GM12878 (cell line): ENCODE measurements at regions not wholly inside any gene's neighbourhood (a gene's known extent, or its start where the extent isn't known, plus 50 kb on each side); places are given as distances from the start of the nearest gene placed in this dataset.

Experiments used
- ATAC-seq: fragments of 200-7000 bp; cut with Tn5 transposase; 3 replicates; pipeline ENCODE4 v1.9.1; 2020; ENCODE audit warnings: mild to moderate bottlenecking, moderate library complexity
- BruUV-seq: library from RNA; stranded (reverse); fragments of 400-500 nt; replicated peaks from 2 replicates; lab custom pipeline; 2021; lab: Mats Ljungman, UMichigan
- CTCF ChIA-PET: fragments of 300-600 bp; sonication (Branson Sonifier 250); formaldehyde crosslinking; extraction: SDS; loops from one replicate; lab custom pipeline; 2021; ENCODE audit warnings: inconsistent platforms; lab: Yijun Ruan, JAX
- POLR2A ChIA-PET: fragments of 350-600 bp; formaldehyde crosslinking; extraction: SDS; loops from one replicate; lab custom pipeline; 2021; ENCODE audit warnings: inconsistent platforms; lab: Charles Lee
- RAD21 ChIA-PET: fragments of 300-600 bp; sonication (Branson Sonifier 250); formaldehyde crosslinking; loops from one replicate; lab custom pipeline; 2023; ENCODE audit warnings: antibody characterized with exemption; ENCODE audit not compliant: unreplicated experiment; lab: Charles Lee
- SMC1A ChIA-PET: fragments of 300-600 bp; sonication (Branson Sonifier 250); formaldehyde crosslinking; loops from one replicate; lab custom pipeline; 2023; ENCODE audit not compliant: unreplicated experiment, uncharacterized antibody; lab: Charles Lee
- DNase-seq: peaks from one replicate; pipeline ENCODE4 v3.0.0-alpha.2; 2011; ENCODE audit warnings: low read depth, low spot score
- FAIRE-seq: peaks from 3 replicates; lab custom pipeline; 2011; peaks lifted over from hg19 to GRCh38; lab: Jason Lieb, UNC
- H2AFZ ChIP-seq: 2 replicates; pipeline ENCODE4 v1.6.0; 2011; ENCODE audit warnings: low read depth, low read length, control low read depth; ENCODE audit not compliant: control insufficient read depth
- H3K27ac ChIP-seq: 2 replicates; pipeline ENCODE4 v1.5.1; 2011; ENCODE audit warnings: control low read depth; ENCODE audit not compliant: control insufficient read depth, insufficient read depth
- H3K27me3 ChIP-seq, 2 experiments: replicated peaks in 1 of 2; 2 replicates each; pipeline versions ENCODE4 v1.6.0 to v1.6.1; 2011; ENCODE audit warnings: low read length in 1 of 2; ENCODE audit not compliant: control insufficient read depth in 2 of 2, insufficient read depth in 2 of 2
- H3K36me3 ChIP-seq, 2 experiments: 2 replicates each; pipeline ENCODE4 v1.5.1; 2011; ENCODE audit warnings: low read length in 1 of 2; ENCODE audit not compliant: control insufficient read depth in 2 of 2, insufficient read depth in 2 of 2
- H3K4me1 ChIP-seq: 2 replicates; pipeline ENCODE4 v1.6.1; 2011; ENCODE audit warnings: mild to moderate bottlenecking, low read length, moderate library complexity, mixed read lengths; ENCODE audit not compliant: control insufficient read depth, insufficient read depth
- H3K4me2 ChIP-seq: 2 replicates; pipeline ENCODE4 v1.6.0; 2011; ENCODE audit warnings: control low read depth; ENCODE audit not compliant: control insufficient read depth, insufficient read depth
- H3K4me3 ChIP-seq: fragments of 200-600 bp; sonication (generic); 2 replicates; pipeline ENCODE4 v1.5.1; 2016
- H3K79me2 ChIP-seq: 2 replicates; pipeline ENCODE4 v1.6.0; 2011; ENCODE audit warnings: low read length; ENCODE audit not compliant: control insufficient read depth, insufficient read depth
- H3K9ac ChIP-seq: 2 replicates; pipeline ENCODE4 v1.8.0; 2011; ENCODE audit warnings: low read length, control low read depth, mixed read lengths; ENCODE audit not compliant: control insufficient read depth, insufficient read depth
- H3K9me3 ChIP-seq: replicated peaks from 3 replicates; pipeline ENCODE4 v1.5.1; 2011; ENCODE audit warnings: mild to moderate bottlenecking, low read length; ENCODE audit not compliant: control insufficient read depth, insufficient read depth
- H4K20me1 ChIP-seq: 2 replicates; pipeline ENCODE4 v1.6.0; 2011; ENCODE audit not compliant: control insufficient read depth, insufficient read depth
- IKZF1 ChIP-seq: fragments of 450-650 bp; conservative IDR thresholded peaks from 2 replicates; pipeline ENCODE4 v1.6.1; 2017; ENCODE audit warnings: antibody characterized with exemption, mild to moderate bottlenecking
- MEF2B ChIP-seq: fragments of 450-650 bp; IDR thresholded peaks from 2 replicates; pipeline ENCODE4 v1.6.1; 2018; ENCODE audit warnings: mild to moderate bottlenecking, moderate library complexity; ENCODE audit not compliant: partially characterized antibody, poor library complexity, severe bottlenecking
- NFYB ChIP-seq: IDR thresholded peaks from 2 replicates; pipeline ENCODE4 v1.6.1; 2011; ENCODE audit warnings: low read depth, mild to moderate bottlenecking, low read length, improper control_type of control experiment, moderate library complexity; ENCODE audit not compliant: insufficient read depth
- NR2C2 ChIP-seq: IDR thresholded peaks from 2 replicates; pipeline ENCODE4 v1.6.1; 2011; ENCODE audit warnings: borderline replicate concordance, low read depth; ENCODE audit not compliant: control insufficient read depth, insufficient read length
- NR2F1 ChIP-seq: fragments of 450-650 bp; conservative IDR thresholded peaks from 2 replicates; pipeline ENCODE4 v1.6.1; 2017; ENCODE audit warnings: mild to moderate bottlenecking
- PAX5 ChIP-seq: IDR thresholded peaks from 2 replicates; pipeline ENCODE4 v1.6.1; 2011; ENCODE audit warnings: low read depth, low read length, borderline replicate concordance
- PKNOX1 ChIP-seq: fragments of 450-650 bp; IDR thresholded peaks from 2 replicates; pipeline ENCODE4 v1.6.1; 2016; ENCODE audit warnings: mild to moderate bottlenecking
- SMAD1 ChIP-seq: fragments of 450-650 bp; IDR thresholded peaks from 2 replicates; pipeline ENCODE4 v1.6.1; 2018; ENCODE audit warnings: mild to moderate bottlenecking, low read depth; ENCODE audit not compliant: partially characterized antibody
- YY1 ChIP-seq: IDR thresholded peaks from 2 replicates; pipeline ENCODE4 v1.6.1; 2011; ENCODE audit warnings: low read depth, mild to moderate bottlenecking, low read length
- ZBTB40 ChIP-seq: fragments of 450-650 bp; IDR thresholded peaks from 2 replicates; pipeline ENCODE4 v1.6.1; 2016; ENCODE audit warnings: mild to moderate bottlenecking, moderate library complexity, borderline replicate concordance
- WGBS: methylation state at CpG from one replicate; pipeline ENCODE4 v1.1.6; 2016; ENCODE audit warnings: low lambda C conversion rate; ENCODE audit not compliant: insufficient replicate concordance, insufficient coverage; ENCODE audit errors: missing lambda C conversion rate; 5-methylcytosine and 5-hydroxymethylcytosine counted together
- in situ Hi-C: fragments of 300-500 bp; cut with MboI; formaldehyde crosslinking; loops from 9 replicates; pipeline ENCODE4 v1.14.3; 2018; ENCODE audit warnings: mixed read lengths
- intact Hi-C: fragments of 100-400 bp; cut with micrococcal nuclease; formaldehyde crosslinking; loops from one replicate; pipeline ENCODE4 v1.14.2; 2022; ENCODE audit not compliant: unreplicated experiment
- TF ChIP-seq, protein P1 (sequence below): fragments of 450-650 bp; IDR thresholded peaks from 2 replicates; pipeline ENCODE4 v1.6.1; 2018; ENCODE audit warnings: mild to moderate bottlenecking, low read depth, moderate library complexity; ENCODE audit not compliant: partially characterized antibody
- TF ChIP-seq, protein P2 (sequence below): fragments of 450-650 bp; formaldehyde crosslinking; IDR thresholded peaks from 2 replicates; pipeline ENCODE4 v1.5.0; 2022; ENCODE audit warnings: mild to moderate bottlenecking, missing genetic modification characterization

DNA sequence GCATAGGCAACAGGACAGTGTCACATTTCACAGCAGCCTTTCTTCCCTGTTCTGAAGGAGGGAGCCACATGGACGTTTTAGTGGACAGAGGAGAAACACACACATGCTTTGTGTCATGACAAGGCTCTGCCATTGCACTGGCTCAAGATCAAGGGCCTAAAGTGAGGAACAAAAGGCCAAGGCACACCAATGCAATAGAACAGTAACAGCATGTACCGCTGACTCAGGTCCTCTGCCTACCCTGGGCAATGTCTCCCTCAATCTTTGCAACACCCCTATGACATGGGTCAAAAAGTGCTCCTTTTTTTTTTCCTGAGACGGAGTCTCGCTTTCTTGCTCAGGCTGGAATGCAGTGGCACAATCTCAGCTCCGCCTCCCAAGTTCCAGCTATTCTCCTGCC, 57.8 kb upstream of the SDK1 start:
- H3K36me3 ChIP-seq: no peaks in the 10 kb centered on the region
- no peak overlapping the region for H3K9ac ChIP-seq
- H3K4me1 ChIP-seq: no peaks in the 10 kb centered on the region
- H3K4me2 ChIP-seq: no peak overlapping the region
- H4K20me1 ChIP-seq: no peaks in the 10 kb centered on the region
- in situ Hi-C loops (no loop called here), intact Hi-C loops (no loop called here)
- no peak for ATAC-seq
- no peak for FAIRE-seq
- H3K9me3 ChIP-seq: no peaks in the 10 kb centered on the region; the same call in 2 of the 3 replicates
- RAD21 ChIA-PET: no interaction called here
- no peak for DNase-seq
- 46% methylated on average over 5 of the region's 5 CpGs for WGBS
- no peak overlapping the region for H2AFZ ChIP-seq
- no TSS peak for BruUV-seq
- H3K4me3 ChIP-seq: no peak overlapping the region
- H3K79me2 ChIP-seq: no peaks in the 10 kb centered on the region
- H3K27me3 ChIP-seq: no peaks in the 10 kb centered on the region
- H3K27ac ChIP-seq: no peak overlapping the region
- CTCF ChIA-PET: no interaction called here
- POLR2A ChIA-PET: no interaction called here
- SMC1A ChIA-PET: no interaction called here
- TF ChIP-seq NR2C2 (no peak), ZBTB40 (no peak), NR2F1 (no peak), MEF2B (no peak), PKNOX1 (no peak), YY1 (no peak), IKZF1 (no peak), SMAD1 (no peak), NFYB (no peak), PAX5 (no peak)
- TF ChIP-seq, protein P1, sequence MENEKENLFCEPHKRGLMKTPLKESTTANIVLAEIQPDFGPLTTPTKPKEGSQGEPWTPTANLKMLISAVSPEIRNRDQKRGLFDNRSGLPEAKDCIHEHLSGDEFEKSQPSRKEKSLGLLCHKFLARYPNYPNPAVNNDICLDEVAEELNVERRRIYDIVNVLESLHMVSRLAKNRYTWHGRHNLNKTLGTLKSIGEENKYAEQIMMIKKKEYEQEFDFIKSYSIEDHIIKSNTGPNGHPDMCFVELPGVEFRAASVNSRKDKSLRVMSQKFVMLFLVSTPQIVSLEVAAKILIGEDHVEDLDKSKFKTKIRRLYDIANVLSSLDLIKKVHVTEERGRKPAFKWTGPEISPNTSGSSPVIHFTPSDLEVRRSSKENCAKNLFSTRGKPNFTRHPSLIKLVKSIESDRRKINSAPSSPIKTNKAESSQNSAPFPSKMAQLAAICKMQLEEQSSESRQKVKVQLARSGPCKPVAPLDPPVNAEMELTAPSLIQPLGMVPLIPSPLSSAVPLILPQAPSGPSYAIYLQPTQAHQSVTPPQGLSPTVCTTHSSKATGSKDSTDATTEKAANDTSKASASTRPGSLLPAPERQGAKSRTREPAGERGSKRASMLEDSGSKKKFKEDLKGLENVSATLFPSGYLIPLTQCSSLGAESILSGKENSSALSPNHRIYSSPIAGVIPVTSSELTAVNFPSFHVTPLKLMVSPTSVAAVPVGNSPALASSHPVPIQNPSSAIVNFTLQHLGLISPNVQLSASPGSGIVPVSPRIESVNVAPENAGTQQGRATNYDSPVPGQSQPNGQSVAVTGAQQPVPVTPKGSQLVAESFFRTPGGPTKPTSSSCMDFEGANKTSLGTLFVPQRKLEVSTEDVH: no peak
- TF ChIP-seq, protein P2, sequence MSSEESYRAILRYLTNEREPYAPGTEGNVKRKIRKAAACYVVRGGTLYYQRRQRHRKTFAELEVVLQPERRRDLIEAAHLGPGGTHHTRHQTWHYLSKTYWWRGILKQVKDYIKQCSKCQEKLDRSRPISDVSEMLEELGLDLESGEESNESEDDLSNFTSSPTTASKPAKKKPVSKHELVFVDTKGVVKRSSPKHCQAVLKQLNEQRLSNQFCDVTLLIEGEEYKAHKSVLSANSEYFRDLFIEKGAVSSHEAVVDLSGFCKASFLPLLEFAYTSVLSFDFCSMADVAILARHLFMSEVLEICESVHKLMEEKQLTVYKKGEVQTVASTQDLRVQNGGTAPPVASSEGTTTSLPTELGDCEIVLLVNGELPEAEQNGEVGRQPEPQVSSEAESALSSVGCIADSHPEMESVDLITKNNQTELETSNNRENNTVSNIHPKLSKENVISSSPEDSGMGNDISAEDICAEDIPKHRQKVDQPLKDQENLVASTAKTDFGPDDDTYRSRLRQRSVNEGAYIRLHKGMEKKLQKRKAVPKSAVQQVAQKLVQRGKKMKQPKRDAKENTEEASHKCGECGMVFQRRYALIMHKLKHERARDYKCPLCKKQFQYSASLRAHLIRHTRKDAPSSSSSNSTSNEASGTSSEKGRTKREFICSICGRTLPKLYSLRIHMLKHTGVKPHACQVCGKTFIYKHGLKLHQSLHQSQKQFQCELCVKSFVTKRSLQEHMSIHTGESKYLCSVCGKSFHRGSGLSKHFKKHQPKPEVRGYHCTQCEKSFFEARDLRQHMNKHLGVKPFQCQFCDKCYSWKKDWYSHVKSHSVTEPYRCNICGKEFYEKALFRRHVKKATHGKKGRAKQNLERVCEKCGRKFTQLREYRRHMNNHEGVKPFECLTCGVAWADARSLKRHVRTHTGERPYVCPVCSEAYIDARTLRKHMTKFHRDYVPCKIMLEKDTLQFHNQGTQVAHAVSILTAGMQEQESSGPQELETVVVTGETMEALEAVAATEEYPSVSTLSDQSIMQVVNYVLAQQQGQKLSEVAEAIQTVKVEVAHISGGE (CRISPR knock-in tag): no peak
